ENCODE measurements at regions not wholly inside any gene's neighbourhood (a gene's known extent, or its start where the extent isn't known, plus 50 kb on each side); places are given as distances from the start of the nearest gene placed in this dataset.

- no peaks in the 10 kb centered on the region for H3K36me3 ChIP-seq (ENCODE audit: insufficient read depth, low read length)
- H3K4me1 ChIP-seq (ENCODE audit: control insufficient read depth, insufficient read depth, low read length, unreplicated experiment): no peaks in the 10 kb centered on the region
- no peak overlapping the region for H3K27ac ChIP-seq (ENCODE audit: low read depth, low read length)
- no peak overlapping the region for H2AFZ ChIP-seq (ENCODE audit: low read length, unreplicated experiment)
- H3K4me3 ChIP-seq (ENCODE audit: low read depth, low read length): no peak overlapping the region
- no peaks in the 10 kb centered on the region for H3K27me3 ChIP-seq (ENCODE audit: insufficient read depth, low read length)
- H3K79me2 ChIP-seq (ENCODE audit: control insufficient read depth, insufficient read depth, low read length, unreplicated experiment): no peaks in the 10 kb centered on the region
These were observed 341.3 kb upstream of the RBMY1B start for GRCh38 chrY:21169821-21170220.

DNA sequence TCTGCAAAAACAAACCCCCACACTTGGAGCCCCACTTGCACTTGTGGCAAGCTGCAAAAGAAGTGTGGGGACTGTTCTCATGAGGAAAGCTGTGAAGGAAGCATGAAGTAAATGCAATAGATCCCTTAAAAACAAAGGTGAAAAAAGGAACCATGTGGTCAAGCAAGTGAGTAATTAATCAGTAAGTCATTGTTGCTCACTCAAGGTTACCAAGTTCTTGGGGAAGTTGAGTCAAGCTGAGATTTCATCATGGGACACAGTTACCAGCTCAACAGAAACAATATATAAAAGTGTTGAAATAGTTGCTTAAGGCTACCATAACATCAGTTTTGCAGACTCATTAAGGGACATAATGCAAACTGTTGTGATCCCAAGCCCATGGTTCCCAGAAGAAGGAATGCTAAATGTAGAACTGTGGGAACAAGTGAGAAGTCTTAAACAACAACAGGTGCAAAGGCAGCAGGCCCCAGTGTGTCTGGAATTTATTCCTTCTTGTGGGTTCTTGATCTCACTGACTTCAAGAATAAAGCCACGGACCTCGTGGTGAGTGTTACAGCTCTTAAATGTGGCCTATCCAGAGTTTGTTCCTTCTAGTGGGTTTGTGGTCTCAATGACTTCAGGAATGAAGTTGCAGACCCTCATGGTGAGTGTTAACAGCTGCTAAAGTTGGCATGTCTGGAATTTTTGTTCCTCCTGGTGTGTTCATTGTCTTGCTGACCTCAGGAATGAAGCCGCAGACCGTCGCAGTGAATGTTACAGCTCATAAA, 336.3 kb upstream of the RBMY1B start:
- no peak overlapping the region for H3K27ac ChIP-seq (ENCODE audit: low read depth, low read length)
- H3K36me3 ChIP-seq (ENCODE audit: insufficient read depth, low read length): no peaks in the 10 kb centered on the region
- H3K79me2 ChIP-seq (ENCODE audit: control insufficient read depth, insufficient read depth, low read length, unreplicated experiment): no peaks in the 10 kb centered on the region
- no peaks in the 10 kb centered on the region for H3K27me3 ChIP-seq (ENCODE audit: insufficient read depth, low read length)
- no peak overlapping the region for H2AFZ ChIP-seq (ENCODE audit: low read length, unreplicated experiment)
- H3K4me3 ChIP-seq (ENCODE audit: low read depth, low read length): no peak overlapping the region
- no peaks in the 10 kb centered on the region for H3K4me1 ChIP-seq (ENCODE audit: control insufficient read depth, insufficient read depth, low read length, unreplicated experiment)

GRCh38 chrY:21175505-21175904, 335.6 kb upstream of the RBMY1B start:
- Histone ChIP-seq H3K36me3 (ENCODE audit: insufficient read depth, low read length) (no peaks in the 10 kb centered on the region), H3K4me3 (ENCODE audit: low read depth, low read length) (no peak overlapping the region), H3K27ac (ENCODE audit: low read depth, low read length) (no peak overlapping the region), H3K79me2 (ENCODE audit: control insufficient read depth, insufficient read depth, low read length, unreplicated experiment) (no peaks in the 10 kb centered on the region), H3K4me1 (ENCODE audit: control insufficient read depth, insufficient read depth, low read length, unreplicated experiment) (no peaks in the 10 kb centered on the region), H2AFZ (ENCODE audit: low read length, unreplicated experiment) (no peak overlapping the region), H3K27me3 (ENCODE audit: insufficient read depth, low read length) (no peaks in the 10 kb centered on the region)

- no peaks in the 10 kb centered on the region for H3K4me1 ChIP-seq (ENCODE audit: control insufficient read depth, insufficient read depth, low read length, unreplicated experiment)
- H3K4me3 ChIP-seq (ENCODE audit: low read depth, low read length): no peak overlapping the region
- H3K27ac ChIP-seq (ENCODE audit: low read depth, low read length): no peak overlapping the region
- H3K36me3 ChIP-seq (ENCODE audit: insufficient read depth, low read length): no peaks in the 10 kb centered on the region
- no peaks in the 10 kb centered on the region for H3K79me2 ChIP-seq (ENCODE audit: control insufficient read depth, insufficient read depth, low read length, unreplicated experiment)
- H3K27me3 ChIP-seq (ENCODE audit: insufficient read depth, low read length): no peaks in the 10 kb centered on the region
- no peak overlapping the region for H2AFZ ChIP-seq (ENCODE audit: low read length, unreplicated experiment)
These were observed 333.8 kb upstream of the RBMY1B start for GRCh38 chrY:21177306-21177800.

DNA sequence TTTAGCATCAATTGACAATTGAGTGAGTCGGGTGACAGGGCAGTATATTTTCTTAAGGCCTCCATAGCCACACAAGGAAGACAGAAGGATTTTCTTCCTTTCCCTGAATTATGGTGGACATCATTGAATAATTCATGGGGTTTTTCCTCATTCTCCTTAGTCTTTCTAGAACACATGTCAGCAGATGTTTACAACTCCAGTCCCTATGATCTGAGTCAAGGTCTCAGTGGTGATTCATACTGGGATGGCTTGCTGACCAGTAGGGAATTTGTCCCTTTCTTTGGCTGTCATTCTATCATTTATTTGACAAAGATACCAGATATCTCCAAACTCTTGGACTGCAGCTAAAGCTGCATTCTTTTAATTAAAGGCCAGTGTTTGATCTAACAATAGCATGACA, 332.9 kb upstream of the RBMY1B start:
- no peaks in the 10 kb centered on the region for H3K4me1 ChIP-seq (ENCODE audit: control insufficient read depth, insufficient read depth, low read length, unreplicated experiment)
- no peaks in the 10 kb centered on the region for H3K27me3 ChIP-seq (ENCODE audit: insufficient read depth, low read length)
- no peaks in the 10 kb centered on the region for H3K36me3 ChIP-seq (ENCODE audit: insufficient read depth, low read length)
- H2AFZ ChIP-seq (ENCODE audit: low read length, unreplicated experiment): no peak overlapping the region
- H3K4me3 ChIP-seq (ENCODE audit: low read depth, low read length): no peak overlapping the region
- no peak overlapping the region for H3K27ac ChIP-seq (ENCODE audit: low read depth, low read length)
- no peaks in the 10 kb centered on the region for H3K79me2 ChIP-seq (ENCODE audit: control insufficient read depth, insufficient read depth, low read length, unreplicated experiment)

DNA sequence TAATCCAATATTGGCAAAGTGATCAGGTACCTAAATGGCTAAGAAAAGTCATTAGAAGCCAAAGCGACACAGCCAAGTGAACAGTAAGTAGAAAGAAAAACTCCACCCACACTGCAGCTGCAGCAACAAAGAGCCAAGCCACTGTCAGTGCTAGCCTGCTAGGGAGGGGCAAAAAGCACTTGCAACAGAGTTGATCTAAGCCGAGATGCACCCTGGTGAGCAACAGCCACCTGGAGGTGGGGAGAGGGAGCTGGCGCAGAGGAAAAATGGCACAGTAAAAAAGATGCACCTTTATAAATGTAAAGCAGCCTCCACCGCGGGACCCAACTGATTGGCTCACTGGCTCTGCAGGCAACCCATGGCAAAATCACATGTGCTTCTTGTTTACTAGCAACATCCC, 330.2 kb upstream of the RBMY1B start:
- no peaks in the 10 kb centered on the region for H3K4me1 ChIP-seq (ENCODE audit: control insufficient read depth, insufficient read depth, low read length, unreplicated experiment)
- no peaks in the 10 kb centered on the region for H3K79me2 ChIP-seq (ENCODE audit: control insufficient read depth, insufficient read depth, low read length, unreplicated experiment)
- H3K27me3 ChIP-seq (ENCODE audit: insufficient read depth, low read length): no peaks in the 10 kb centered on the region
- H3K27ac ChIP-seq (ENCODE audit: low read depth, low read length): no peak overlapping the region
- no peaks in the 10 kb centered on the region for H3K36me3 ChIP-seq (ENCODE audit: insufficient read depth, low read length)
- no peak overlapping the region for H3K4me3 ChIP-seq (ENCODE audit: low read depth, low read length)
- H2AFZ ChIP-seq (ENCODE audit: low read length, unreplicated experiment): no peak overlapping the region

DNA sequence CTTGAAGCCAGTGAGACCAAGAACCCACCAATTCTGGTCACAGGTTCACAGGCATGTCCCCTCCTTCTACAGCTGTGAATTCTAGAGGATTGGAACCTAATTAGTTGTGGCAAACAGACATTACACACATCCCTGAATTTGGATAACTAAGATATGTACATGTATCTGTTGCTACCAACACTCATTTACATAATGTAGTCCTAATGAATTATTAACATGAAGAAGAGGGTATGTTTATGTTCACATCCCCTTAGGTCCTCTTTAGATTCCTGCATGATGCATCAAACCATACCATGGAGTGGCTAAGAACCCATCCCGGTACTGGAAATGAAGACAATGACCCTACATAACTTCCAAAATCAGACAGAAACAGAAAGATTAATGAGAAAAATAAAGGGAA, 326.9 kb upstream of the RBMY1B start:
- H2AFZ ChIP-seq (ENCODE audit: low read length, unreplicated experiment): no peak overlapping the region
- H3K79me2 ChIP-seq (ENCODE audit: control insufficient read depth, insufficient read depth, low read length, unreplicated experiment): no peaks in the 10 kb centered on the region
- no peaks in the 10 kb centered on the region for H3K36me3 ChIP-seq (ENCODE audit: insufficient read depth, low read length)
- no peak overlapping the region for H3K4me3 ChIP-seq (ENCODE audit: low read depth, low read length)
- no peaks in the 10 kb centered on the region for H3K4me1 ChIP-seq (ENCODE audit: control insufficient read depth, insufficient read depth, low read length, unreplicated experiment)
- no peaks in the 10 kb centered on the region for H3K27me3 ChIP-seq (ENCODE audit: insufficient read depth, low read length)
- no peak overlapping the region for H3K27ac ChIP-seq (ENCODE audit: low read depth, low read length)

DNA sequence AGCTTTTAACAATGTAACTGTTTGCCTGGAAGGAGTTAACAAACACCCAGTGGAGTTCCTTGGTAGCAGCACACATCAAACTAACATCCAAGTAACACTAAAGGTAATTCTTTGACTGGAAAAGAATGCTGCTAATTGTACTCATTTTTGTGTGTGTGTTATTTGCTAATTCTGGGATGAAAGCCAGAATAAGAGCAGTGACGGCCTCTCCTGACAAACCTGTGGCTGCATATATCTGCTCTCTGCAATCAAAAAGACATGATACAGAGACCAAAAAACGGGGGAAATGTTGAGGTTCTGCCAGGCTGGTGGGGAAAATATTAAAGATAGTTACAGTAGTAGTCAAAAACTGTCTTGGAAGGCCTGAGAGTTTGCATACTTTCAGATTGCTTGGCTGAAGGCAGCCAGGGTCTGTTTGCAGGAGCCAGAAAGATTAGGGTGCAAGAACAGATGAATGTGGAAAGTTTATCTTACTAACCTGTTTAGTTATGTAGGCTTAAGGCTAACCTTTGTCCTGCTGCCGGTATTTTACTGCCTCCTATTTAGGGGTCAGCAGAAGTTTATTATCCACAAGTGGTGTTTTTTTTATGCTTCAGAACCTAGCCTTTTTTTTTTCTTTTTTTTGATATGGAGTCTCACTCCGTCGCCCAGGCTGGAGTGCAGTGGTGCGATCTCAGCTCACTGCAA, 325.6 kb upstream of the RBMY1B start:
- no peaks in the 10 kb centered on the region for H3K27me3 ChIP-seq (ENCODE audit: insufficient read depth, low read length)
- H2AFZ ChIP-seq (ENCODE audit: low read length, unreplicated experiment): no peak overlapping the region
- no peaks in the 10 kb centered on the region for H3K4me1 ChIP-seq (ENCODE audit: control insufficient read depth, insufficient read depth, low read length, unreplicated experiment)
- no peak overlapping the region for H3K4me3 ChIP-seq (ENCODE audit: low read depth, low read length)
- no peak overlapping the region for H3K27ac ChIP-seq (ENCODE audit: low read depth, low read length)
- H3K79me2 ChIP-seq (ENCODE audit: control insufficient read depth, insufficient read depth, low read length, unreplicated experiment): no peaks in the 10 kb centered on the region
- no peaks in the 10 kb centered on the region for H3K36me3 ChIP-seq (ENCODE audit: insufficient read depth, low read length)

- no peaks in the 10 kb centered on the region for H3K27me3 ChIP-seq (ENCODE audit: insufficient read depth, low read length)
- no peak overlapping the region for H2AFZ ChIP-seq (ENCODE audit: low read length, unreplicated experiment)
- no peaks in the 10 kb centered on the region for H3K36me3 ChIP-seq (ENCODE audit: insufficient read depth, low read length)
- H3K4me3 ChIP-seq (ENCODE audit: low read depth, low read length): no peak overlapping the region
- H3K4me1 ChIP-seq (ENCODE audit: control insufficient read depth, insufficient read depth, low read length, unreplicated experiment): no peaks in the 10 kb centered on the region
- no peak overlapping the region for H3K27ac ChIP-seq (ENCODE audit: low read depth, low read length)
- H3K79me2 ChIP-seq (ENCODE audit: control insufficient read depth, insufficient read depth, low read length, unreplicated experiment): no peaks in the 10 kb centered on the region
These were observed 318.4 kb upstream of the RBMY1B start for GRCh38 chrY:21192694-21193093.

- H3K79me2 ChIP-seq (ENCODE audit: control insufficient read depth, insufficient read depth, low read length, unreplicated experiment): no peaks in the 10 kb centered on the region
- no peaks in the 10 kb centered on the region for H3K27me3 ChIP-seq (ENCODE audit: insufficient read depth, low read length)
- H3K4me3 ChIP-seq (ENCODE audit: low read depth, low read length): no peak overlapping the region
- no peak overlapping the region for H3K27ac ChIP-seq (ENCODE audit: low read depth, low read length)
- no peaks in the 10 kb centered on the region for H3K4me1 ChIP-seq (ENCODE audit: control insufficient read depth, insufficient read depth, low read length, unreplicated experiment)
- no peak overlapping the region for H2AFZ ChIP-seq (ENCODE audit: low read length, unreplicated experiment)
- H3K36me3 ChIP-seq (ENCODE audit: insufficient read depth, low read length): no peaks in the 10 kb centered on the region
These were observed 310.9 kb upstream of the RBMY1B start for GRCh38 chrY:21200246-21200645.

DNA sequence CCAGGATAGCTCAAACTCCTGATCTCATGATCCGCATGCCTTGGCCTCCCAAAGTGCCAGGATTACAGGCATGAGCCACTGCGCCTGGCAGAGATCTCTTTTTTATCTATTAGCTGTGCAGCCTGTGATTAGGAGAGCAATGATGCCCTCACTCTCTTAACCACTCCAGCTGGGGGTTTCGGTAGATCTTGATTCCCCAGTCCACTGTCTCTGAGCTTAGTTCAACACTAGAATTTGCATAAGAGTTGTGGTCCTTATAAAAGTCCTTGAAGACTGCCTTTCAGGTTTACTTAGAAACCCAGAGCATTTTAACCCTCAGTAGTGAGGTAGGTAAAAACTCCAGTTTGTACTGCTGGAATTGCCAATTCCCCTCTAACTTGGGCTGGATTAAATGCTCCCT, 283.3 kb upstream of the RBMY1B start:
- H3K4me3 ChIP-seq (ENCODE audit: low read depth, low read length): no peak overlapping the region
- no peaks in the 10 kb centered on the region for H3K79me2 ChIP-seq (ENCODE audit: control insufficient read depth, insufficient read depth, low read length, unreplicated experiment)
- H2AFZ ChIP-seq (ENCODE audit: low read length, unreplicated experiment): no peak overlapping the region
- H3K36me3 ChIP-seq (ENCODE audit: insufficient read depth, low read length): no peaks in the 10 kb centered on the region
- H3K27ac ChIP-seq (ENCODE audit: low read depth, low read length): no peak overlapping the region
- no peaks in the 10 kb centered on the region for H3K4me1 ChIP-seq (ENCODE audit: control insufficient read depth, insufficient read depth, low read length, unreplicated experiment)
- H3K27me3 ChIP-seq (ENCODE audit: insufficient read depth, low read length): no peaks in the 10 kb centered on the region

Measured in ACC112 (cell line).